ENCODE measurements at regions not wholly inside any gene's neighbourhood (a gene's known extent, or its start where the extent isn't known, plus 50 kb on each side); places are given as distances from the start of the nearest gene placed in this dataset.
"Not testable (repeated sequence)": the region's sequence is repeated elsewhere in the genome, so short reads cannot be mapped to it uniquely, and the experiment has no call there.

DNA sequence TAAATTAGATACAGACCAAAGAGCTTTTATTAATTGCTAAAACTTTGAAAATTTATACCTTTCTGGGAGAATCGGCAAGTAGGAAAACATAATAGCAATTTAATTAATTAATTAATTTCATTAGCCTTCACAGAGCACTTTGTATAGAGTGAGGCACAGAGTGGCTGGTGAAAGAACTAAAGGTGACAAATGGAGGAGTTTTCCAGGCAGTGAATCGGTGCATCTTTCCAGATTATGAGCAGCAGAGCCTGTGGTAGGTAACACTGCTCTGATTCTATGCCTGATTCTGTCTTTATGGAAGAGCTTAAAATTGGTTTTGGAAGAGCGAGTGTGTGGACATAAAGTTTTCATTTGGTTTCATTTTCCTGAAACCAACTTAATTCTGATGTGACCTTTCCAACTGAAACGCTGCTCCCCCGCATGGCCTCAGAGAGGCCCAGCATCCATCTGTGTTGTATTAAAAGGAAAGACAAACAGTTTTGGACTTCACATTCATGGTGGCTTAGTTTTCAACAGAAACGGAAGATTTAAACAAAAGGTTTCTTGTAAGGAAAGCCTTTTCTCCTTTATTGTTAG, 188.9 kb upstream of the RPS23 start:
- DNase-seq: peak; percentile 56

GRCh38 chr5:82465235-82465634, 187.1 kb upstream of the RPS23 start:
- no peak for DNase-seq

DNA sequence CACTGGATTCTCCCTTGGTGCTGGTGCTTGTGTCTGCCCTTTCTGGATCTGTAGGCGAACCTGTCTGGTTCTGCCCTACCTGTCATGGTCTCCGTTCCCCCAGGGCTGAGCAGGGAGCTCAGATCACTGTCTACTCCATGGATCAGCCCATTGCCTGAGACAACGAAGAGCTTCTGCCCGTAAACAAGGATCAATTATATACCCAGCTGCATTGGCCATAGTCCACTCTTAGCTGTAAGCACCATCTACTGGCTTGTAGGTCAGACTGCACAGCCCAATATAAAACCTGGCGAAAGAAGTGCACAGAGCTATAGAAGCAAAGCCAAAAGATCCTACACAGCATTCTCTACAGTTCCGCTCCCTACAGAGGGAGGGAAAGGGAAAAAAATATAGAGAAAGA, 181.5 kb upstream of the RPS23 start:
- no peak for DNase-seq

- DNase-seq: not testable (repeated sequence)
These were observed 177.2 kb upstream of the RPS23 start for GRCh38 chr5:82455317-82455716.

GRCh38 chr5:82448374-82448773, 170.2 kb upstream of the RPS23 start:
- no peak for DNase-seq

GRCh38 chr5:82447913-82448312, 169.8 kb upstream of the RPS23 start:
- DNase-seq: no peak

DNA sequence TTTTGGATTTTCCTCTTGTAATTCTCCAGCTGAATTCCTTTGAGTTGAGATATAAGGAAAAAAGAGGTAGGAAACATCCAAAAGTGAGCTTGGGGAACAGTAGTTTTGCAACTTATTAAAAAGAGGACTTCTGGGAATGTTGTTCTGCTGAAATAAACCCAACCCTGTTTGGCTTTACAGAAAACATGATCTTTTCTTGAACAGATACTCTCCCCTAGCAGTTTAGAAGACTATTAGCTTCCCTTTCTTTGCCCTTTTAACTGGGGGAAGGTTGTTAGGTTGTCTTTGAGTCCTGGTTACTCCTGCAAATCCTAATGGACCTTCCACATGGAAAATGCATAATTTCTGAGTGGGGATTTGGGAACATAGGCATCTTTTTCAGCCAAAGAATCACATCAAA, 168.7 kb upstream of the RPS23 start:
- DNase-seq: no peak

DNA sequence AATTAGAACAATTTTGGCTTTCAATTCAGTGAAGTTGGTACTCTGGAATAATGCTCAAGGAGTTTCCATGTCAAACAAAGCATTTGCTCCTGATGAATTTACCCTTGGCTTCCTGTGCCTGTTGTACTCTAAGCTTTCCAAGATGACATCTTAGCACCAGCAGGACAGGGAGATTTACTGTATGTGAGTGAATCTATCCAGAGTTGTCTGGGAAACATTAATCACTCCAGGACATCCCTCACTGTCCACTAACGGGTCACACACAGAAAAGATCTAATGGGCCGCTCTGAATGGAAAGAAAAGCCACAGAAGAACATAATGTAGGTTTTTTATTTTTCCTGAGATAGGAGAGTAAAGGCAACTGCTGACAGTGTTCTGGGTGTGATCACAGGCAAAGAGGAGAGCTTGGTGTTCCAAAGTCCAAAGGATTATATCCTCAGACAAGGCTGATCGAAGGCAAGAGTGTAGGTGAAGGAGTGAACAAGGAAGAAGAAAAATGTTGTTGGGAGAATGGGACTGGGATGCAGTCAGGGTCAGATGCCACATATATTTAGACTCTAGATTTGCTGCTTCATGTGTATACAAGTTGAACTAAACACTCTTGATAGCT, 167.7 kb upstream of the RPS23 start:
- DNase-seq: no peak

GRCh38 chr5:82439750-82440445, 161.7 kb upstream of the RPS23 start:
- no peak for DNase-seq

DNA sequence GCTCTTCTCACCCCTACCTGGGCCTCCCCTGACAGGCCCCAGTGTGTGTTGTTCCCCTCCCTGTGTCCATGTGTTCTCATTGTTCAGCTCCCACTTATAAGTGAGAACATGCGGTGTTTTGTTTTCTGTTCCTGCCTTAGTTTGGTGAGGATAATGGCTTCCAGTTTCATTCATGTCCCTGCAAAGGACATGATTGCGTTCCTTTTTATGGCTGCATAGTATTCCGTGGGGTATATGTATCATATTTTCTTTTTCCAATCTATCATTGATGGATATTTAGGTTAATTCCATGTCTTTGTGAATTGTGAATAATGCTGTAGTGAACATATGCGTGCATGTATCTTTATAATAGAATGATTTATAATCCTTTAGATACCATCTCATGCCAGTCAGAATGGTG, 159.4 kb upstream of the RPS23 start:
- DNase-seq: not testable (repeated sequence)

DNA sequence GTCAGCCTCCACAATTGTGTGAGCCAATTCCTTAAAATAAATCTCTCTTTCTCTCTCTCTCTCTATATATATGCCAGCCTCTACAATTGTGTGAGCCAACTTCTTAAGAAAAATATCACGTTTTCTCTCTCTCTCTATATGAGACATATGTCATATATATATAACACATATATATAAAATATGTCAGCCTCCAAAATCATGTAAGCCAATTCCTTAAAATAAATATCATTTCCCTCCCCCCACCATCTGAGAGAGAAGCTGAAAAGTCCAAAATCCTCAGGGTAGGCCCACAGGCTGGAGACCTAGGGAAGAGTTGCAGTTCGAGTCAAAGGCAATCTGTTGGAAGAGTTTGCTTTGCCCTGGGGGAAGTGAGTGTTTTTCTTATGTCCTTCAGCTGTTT, 158.1 kb upstream of the RPS23 start:
- no peak for DNase-seq

- not testable (repeated sequence) for DNase-seq
These were observed 156.8 kb upstream of the RPS23 start for GRCh38 chr5:82434696-82435660.

DNA sequence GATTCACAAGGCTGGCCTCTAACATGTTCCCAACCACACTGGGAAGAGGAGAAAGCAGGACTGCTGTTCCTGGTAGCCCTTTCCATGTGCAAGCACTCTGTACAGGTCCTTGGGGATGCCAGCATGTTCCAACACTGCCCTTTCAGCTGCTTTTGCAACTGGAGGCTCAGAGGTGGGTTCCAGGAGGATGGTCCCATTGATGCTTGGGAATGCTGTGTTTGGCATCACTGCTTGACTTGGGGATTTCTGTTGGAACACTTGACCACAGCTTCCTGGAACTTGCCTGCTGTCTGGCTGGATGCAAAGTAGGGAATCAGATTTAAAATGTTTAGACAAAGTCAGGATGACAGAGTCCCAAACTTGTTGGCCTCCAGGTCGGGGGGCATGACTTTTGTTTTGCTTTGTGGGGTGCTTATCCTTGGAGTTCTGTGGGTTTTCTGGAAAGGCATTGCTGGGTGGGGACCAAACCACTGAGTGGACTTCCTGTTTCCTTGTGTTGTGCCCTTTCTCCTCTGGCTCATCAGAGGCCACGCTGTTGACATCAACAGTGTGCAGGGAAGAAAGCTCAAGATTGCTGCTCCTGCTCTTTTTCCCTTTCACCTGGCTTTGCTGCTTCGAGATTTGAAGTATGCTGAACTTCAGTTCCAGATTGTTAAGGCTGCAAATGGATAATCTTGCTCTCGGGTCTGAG, 148.5 kb upstream of the RPS23 start:
- no peak for DNase-seq

DNA sequence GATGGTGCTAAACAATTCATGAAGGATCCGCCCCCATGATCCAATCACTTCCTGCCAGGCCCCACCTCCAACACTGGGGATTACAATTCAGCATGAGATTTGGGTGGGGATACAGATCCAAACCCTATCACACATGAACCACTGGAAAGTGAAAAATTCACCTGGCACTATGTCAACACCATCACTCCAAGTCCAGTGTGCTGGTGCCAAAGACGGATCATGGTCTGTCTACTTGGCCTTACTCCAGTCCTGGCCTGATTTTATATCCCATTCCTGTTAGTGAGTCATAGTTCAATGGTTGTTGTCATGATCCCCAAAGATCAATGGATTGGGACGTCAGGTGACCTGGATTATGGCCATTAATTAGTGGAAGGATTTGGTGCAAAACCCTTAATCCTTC, 147.4 kb upstream of the RPS23 start:
- peak; percentile 54 for DNase-seq

DNA sequence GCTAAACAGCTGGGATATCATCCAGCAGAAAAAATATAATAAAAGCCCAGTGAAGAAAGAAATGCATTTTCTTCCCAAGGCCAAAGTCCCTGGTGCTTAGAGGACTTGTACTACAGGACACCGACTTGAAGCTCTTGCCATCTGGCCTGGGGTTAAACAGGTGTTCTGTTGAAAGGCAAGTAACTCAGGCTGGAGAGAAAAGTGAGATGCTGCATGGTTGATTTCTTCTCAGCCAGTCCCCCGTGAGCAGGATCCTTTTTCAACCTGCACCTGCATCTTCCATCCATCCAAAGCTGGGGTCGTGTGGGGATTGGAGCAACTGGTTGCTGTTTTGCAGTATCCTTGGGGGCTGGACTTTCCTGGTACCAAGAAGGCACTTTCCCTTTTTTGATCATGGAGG, 146.1 kb upstream of the RPS23 start:
- peak; percentile 60 for DNase-seq

- no peak for DNase-seq
These were observed 144.6 kb upstream of the RPS23 start for GRCh38 chr5:82422751-82423181.

- no peak for DNase-seq
These were observed 144.0 kb upstream of the RPS23 start for GRCh38 chr5:82422001-82422740.

DNA sequence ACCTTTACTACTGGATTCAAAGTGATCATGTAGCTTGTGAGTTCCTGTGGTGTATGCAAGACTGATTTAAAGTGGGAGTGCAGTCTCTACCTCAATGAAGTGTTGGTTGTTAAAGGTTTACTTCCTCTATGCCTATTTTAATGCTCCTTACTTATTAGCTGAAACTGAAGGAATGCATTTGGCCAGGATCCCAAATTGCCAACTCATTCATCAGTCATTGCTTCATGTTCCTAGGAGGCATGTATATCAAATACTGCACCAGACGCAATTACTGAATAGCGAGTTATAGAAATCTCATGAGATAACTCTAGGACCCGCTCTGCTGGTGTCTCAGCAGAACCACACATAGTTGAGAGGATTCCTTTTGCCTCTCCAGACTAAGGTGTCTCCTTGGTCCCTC, 143.0 kb upstream of the RPS23 start:
- no peak for DNase-seq

DNA sequence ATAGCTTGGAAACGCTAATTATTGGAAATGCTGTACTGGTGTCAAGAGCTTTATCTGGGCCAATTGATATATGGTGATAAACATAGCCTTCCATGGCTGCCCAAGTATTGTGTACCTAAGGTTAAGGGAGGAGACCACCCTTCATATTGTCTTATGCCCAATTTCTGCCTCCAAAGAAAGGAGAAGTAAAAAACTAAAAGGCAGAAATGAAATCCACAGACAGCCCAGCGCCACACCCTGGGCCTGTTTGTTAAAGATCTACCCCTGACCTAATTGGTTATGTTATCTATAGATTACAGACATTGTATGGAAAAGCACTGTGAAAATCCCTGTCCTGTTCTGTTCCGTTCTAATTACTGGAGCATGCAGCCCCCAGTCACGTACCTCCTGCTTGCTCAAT, 142.4 kb upstream of the RPS23 start:
- not testable (repeated sequence) for DNase-seq

DNA sequence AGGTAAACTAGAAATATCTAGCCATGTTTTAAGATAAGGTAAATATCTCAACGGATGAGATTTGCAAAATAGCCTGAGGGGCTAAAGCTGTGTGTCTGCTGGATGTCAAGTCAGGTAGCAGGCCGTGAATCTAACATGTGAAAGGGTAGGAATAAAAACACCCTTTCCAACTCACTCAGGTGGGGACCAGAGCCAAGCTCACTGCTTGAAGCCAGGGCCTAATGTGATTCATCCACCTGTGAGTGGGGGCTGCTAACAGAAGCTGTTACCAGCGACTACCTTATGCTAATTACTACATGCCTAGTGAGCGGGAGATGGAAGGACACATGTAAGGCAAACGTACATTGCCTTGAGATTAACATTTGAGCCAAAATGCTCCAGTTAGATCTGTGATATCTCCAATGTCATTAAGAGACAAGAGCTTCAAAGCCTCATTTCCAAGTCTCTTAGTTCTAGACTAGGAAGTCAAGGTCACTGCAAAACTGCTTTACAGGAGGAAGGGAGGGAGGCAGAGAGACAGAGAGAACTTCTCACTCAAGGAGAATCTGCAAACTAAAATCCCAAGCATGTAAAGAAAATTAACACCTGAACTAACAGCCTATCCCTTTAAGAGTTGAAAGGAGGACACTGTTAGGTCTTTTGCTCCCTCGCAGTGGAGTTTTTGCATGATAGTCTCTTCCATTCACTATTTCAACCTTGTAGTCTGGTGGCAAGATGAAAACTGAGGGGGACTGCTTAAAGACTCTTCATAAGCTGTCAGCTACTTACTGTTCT, 141.6 kb upstream of the RPS23 start:
- DNase-seq: no peak

GRCh38 chr5:82418608-82418950, 140.4 kb upstream of the RPS23 start:
- DNase-seq: no peak
